B cell (primary cell): ENCODE measurements at regions not wholly inside any gene's neighbourhood (a gene's known extent, or its start where the extent isn't known, plus 50 kb on each side); places are given as distances from the start of the nearest gene placed in this dataset.

Source experiments
- ATAC-seq: fragments of 200-7000 bp; cut with Tn5 transposase; one replicate; pipeline ENCODE4 v1.10.0; 2021; ENCODE audit warnings: low read depth, mild to moderate bottlenecking, moderate number of reproducible peaks, moderate library complexity
- CTCF ChIA-PET: fragments of 350-600 bp; sonication (Branson Sonifier 250); formaldehyde crosslinking; loops from one replicate; lab custom pipeline; 2021; ENCODE audit warnings: antibody characterized with exemption, inconsistent platforms; lab: Charles Lee
- POLR2A ChIA-PET: fragments of 350-600 bp; sonication (Branson Sonifier 250); formaldehyde crosslinking; loops from one replicate; lab custom pipeline; 2021; ENCODE audit warnings: antibody characterized with exemption; lab: Charles Lee
- DNase-seq: peaks from one replicate; pipeline ENCODE4 v3.0.0; 2013
- H2AFZ ChIP-seq: 2 replicates; pipeline ENCODE4 v1.6.1; 2012; ENCODE audit warnings: mild to moderate bottlenecking, low read depth, low read length; ENCODE audit not compliant: insufficient read depth, poor library complexity, severe bottlenecking
- H3K27ac ChIP-seq, 2 donors: 1 replicate in 1 of 2; 2 replicates in 1 of 2; pipeline ENCODE4 v1.5.1; 2012 to 2013; ENCODE audit warnings: low read length in 2 of 2, mild to moderate bottlenecking in 2 of 2, moderate library complexity in 1 of 2
- H3K27me3 ChIP-seq, 4 experiments: fragments of 200-600 bp in 1 of 4; sonication (generic) in 1 of 4; replicated peaks in 1 of 4; 1 replicate in 2 of 4; 2 replicates in 2 of 4; pipeline versions ENCODE4 v1.6.1 to v1.7.0; 2013 to 2016; ENCODE audit warnings: low read length in 3 of 4, mild to moderate bottlenecking in 2 of 4, mixed read lengths in 1 of 4, moderate library complexity in 1 of 4; ENCODE audit not compliant: insufficient read depth in 4 of 4, control insufficient read depth in 3 of 4; ENCODE audit errors: control extremely low read depth in 1 of 4
- H3K36me3 ChIP-seq, 2 experiments: replicated peaks in 1 of 2; 1 replicate in 1 of 2; 2 replicates in 1 of 2; pipeline versions ENCODE4 v1.6.1 to v1.7.1; 2013; ENCODE audit warnings: low read length in 1 of 2; ENCODE audit not compliant: insufficient read depth in 2 of 2, control insufficient read depth in 1 of 2; ENCODE audit errors: control extremely low read depth in 1 of 2, extremely low read depth in 1 of 2
- H3K4me1 ChIP-seq, 2 donors: fragments of 200-600 bp in 1 of 2; sonication (generic) in 1 of 2; 1 replicate in 1 of 2; 2 replicates in 1 of 2; pipeline versions ENCODE4 v1.5.1 to v1.6.1; 2013 to 2017; ENCODE audit warnings: low read length in 2 of 2; ENCODE audit not compliant: control insufficient read depth in 2 of 2, insufficient read depth in 2 of 2
- H3K4me2 ChIP-seq: replicated peaks from 2 replicates; pipeline ENCODE3; 2012; ENCODE audit warnings: mild to moderate bottlenecking, low read depth, low read length; ENCODE audit not compliant: poor library complexity, severe bottlenecking
- H3K4me3 ChIP-seq, 5 experiments: fragments of 200-600 bp in 1 of 5; sonication (generic) in 1 of 5; 1 replicate in 3 of 5; 2 replicates in 2 of 5; pipeline versions ENCODE4 v1.5.1 to v1.7.0; 2011 to 2016; ENCODE audit warnings: low read length in 4 of 5, mild to moderate bottlenecking in 4 of 5, low read depth in 2 of 5, control low read depth in 1 of 5, moderate library complexity in 1 of 5; ENCODE audit not compliant: insufficient read depth in 1 of 5; ENCODE audit errors: control extremely low read depth in 1 of 5, extremely low read depth in 1 of 5
- H3K79me2 ChIP-seq: fragments of 200-600 bp; sonication (generic); one replicate; pipeline ENCODE4 v1.6.0; 2016; ENCODE audit warnings: low read length; ENCODE audit not compliant: control insufficient read depth, insufficient read depth
- H3K9ac ChIP-seq: fragments of 200-600 bp; sonication (generic); 2 replicates; pipeline ENCODE4 v1.6.1; 2017; ENCODE audit warnings: mild to moderate bottlenecking, low read length, moderate library complexity
- H3K9me3 ChIP-seq, 3 donors: one replicate each; pipeline versions ENCODE4 v1.6.1 to v1.7.1; 2013; ENCODE audit warnings: low read length in 2 of 3; ENCODE audit not compliant: control insufficient read depth in 2 of 3, insufficient read depth in 1 of 3; ENCODE audit errors: control extremely low read depth in 1 of 3
- H4K20me1 ChIP-seq: 2 replicates; pipeline ENCODE4 v1.6.0; 2012; ENCODE audit warnings: mild to moderate bottlenecking, low read length; ENCODE audit not compliant: insufficient read depth, control insufficient read depth, poor library complexity, severe bottlenecking
- H3K27ac Mint-ChIP-seq: one replicate; pipeline ENCODE4 v1.8.0; 2021; ENCODE audit warnings: mixed read lengths
- H3K27me3 Mint-ChIP-seq: one replicate; pipeline ENCODE4 v1.8.0; 2021; ENCODE audit warnings: mixed read lengths
- H3K4me1 Mint-ChIP-seq: one replicate; pipeline ENCODE4 v1.8.0; 2021; ENCODE audit warnings: mixed read lengths
- H3K4me3 Mint-ChIP-seq: one replicate; pipeline ENCODE4 v1.8.0; 2021; ENCODE audit warnings: mixed read lengths
- H3K9me3 Mint-ChIP-seq: one replicate; pipeline ENCODE4 v1.8.0; 2022; ENCODE audit warnings: mixed read lengths; ENCODE audit not compliant: insufficient read depth
- EZH2 ChIP-seq: IDR thresholded peaks from 2 replicates; pipeline ENCODE4 v1.6.1; 2012; ENCODE audit warnings: borderline replicate concordance, low read depth, mild to moderate bottlenecking, moderate library complexity, low read length; ENCODE audit not compliant: insufficient read depth, poor library complexity, severe bottlenecking
- WGBS: methylation state at CpG from one replicate; pipeline ENCODE4 v1.1.5; 2013; ENCODE audit warnings: missing lambda C conversion rate; ENCODE audit not compliant: insufficient coverage; 5-methylcytosine and 5-hydroxymethylcytosine counted together
- intact Hi-C: fragments of 100-400 bp; cut with micrococcal nuclease; formaldehyde crosslinking; loops from one replicate; pipeline ENCODE4 v1.10.0; 2022
- TF ChIP-seq, protein P1 (sequence below): fragments of 200-600 bp; IDR thresholded peaks from one replicate; pipeline ENCODE4 v1.8.0; 2022; ENCODE audit warnings: antibody characterized with exemption, mild to moderate bottlenecking

DNA sequence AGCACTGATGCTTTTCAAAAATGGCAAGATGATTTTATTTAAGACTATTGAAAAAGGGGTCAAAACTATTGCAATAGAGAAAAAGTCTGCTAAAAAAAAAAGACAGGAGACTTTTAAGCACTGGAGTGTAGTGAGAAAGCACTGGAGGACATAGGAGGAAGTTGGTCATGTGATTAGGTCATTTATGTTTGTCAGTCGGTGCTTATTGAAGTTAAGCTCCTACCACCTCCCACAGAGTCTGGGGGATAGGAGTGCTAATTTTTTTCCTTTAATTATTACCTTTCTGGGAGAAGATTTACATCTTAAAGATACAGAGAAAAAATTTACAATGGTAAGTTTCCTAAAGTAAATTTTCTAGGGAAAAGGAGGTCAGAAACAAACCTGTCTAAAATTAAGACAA lies 80.2 kb upstream of the TMEM229A start:
- no peaks in the 10 kb centered on the region for H3K4me1 Mint-ChIP-seq
- intact Hi-C loops = no loop called here
- no peaks in the 10 kb centered on the region for H3K4me1 ChIP-seq
- no CpG with 5 or more reads among the region's 1 CpG for WGBS
- no peak overlapping the region for H3K4me3 Mint-ChIP-seq
- no peaks in the 10 kb centered on the region for H3K27me3 Mint-ChIP-seq
- H4K20me1 ChIP-seq = no peaks in the 10 kb centered on the region
- no peak overlapping the region for H3K4me3 ChIP-seq
- no peak overlapping the region for H3K27ac ChIP-seq
- H3K27me3 ChIP-seq = no peaks in the 10 kb centered on the region
- H3K27ac Mint-ChIP-seq = no peak overlapping the region
- H3K36me3 ChIP-seq = no peaks in the 10 kb centered on the region
- no peaks in the 10 kb centered on the region for H3K79me2 ChIP-seq
- ATAC-seq = no peak
- POLR2A ChIA-PET = no interaction called here
- TF ChIP-seq, protein P1, sequence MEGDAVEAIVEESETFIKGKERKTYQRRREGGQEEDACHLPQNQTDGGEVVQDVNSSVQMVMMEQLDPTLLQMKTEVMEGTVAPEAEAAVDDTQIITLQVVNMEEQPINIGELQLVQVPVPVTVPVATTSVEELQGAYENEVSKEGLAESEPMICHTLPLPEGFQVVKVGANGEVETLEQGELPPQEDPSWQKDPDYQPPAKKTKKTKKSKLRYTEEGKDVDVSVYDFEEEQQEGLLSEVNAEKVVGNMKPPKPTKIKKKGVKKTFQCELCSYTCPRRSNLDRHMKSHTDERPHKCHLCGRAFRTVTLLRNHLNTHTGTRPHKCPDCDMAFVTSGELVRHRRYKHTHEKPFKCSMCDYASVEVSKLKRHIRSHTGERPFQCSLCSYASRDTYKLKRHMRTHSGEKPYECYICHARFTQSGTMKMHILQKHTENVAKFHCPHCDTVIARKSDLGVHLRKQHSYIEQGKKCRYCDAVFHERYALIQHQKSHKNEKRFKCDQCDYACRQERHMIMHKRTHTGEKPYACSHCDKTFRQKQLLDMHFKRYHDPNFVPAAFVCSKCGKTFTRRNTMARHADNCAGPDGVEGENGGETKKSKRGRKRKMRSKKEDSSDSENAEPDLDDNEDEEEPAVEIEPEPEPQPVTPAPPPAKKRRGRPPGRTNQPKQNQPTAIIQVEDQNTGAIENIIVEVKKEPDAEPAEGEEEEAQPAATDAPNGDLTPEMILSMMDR = no peak
- TF ChIP-seq EZH2 = no peak
- no peak overlapping the region for H2AFZ ChIP-seq
- peaks cover 0 to 1% (median 0%) of the 10 kb centered on the region in 3 donors for H3K9me3 ChIP-seq
- H3K9ac ChIP-seq = no peak overlapping the region
- H3K9me3 Mint-ChIP-seq = no peaks in the 10 kb centered on the region
- H3K4me2 ChIP-seq = no peak overlapping the region
- CTCF ChIA-PET = no interaction called here
- DNase-seq = no peak

DNA sequence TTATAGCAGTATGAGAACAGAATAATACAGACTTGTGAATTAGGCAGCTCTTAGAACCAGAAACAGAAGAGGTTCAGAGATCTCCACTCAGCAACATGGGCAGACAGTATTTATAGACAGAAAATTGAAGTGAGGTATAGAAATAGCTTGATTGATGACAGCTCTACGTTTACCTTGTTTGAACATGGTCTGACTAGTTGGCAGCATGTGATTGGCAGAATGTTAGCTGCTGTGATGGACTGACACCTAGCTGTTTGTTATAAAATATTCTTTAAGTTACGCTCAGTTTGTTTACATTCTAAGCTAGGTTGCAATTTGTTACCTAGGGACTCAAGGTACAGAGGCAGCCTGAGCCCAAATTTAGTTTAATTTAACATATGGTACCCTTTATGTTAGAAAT lies 73.7 kb upstream of the TMEM229A start:
- H3K9me3 Mint-ChIP-seq = no peaks in the 10 kb centered on the region
- intact Hi-C loops = no loop called here
- no peaks in the 10 kb centered on the region for H3K4me1 ChIP-seq
- H3K27ac Mint-ChIP-seq = no peak overlapping the region
- H3K27me3 ChIP-seq = no peaks in the 10 kb centered on the region
- CTCF ChIA-PET = no interaction called here
- H3K4me3 ChIP-seq = no peak overlapping the region
- H3K4me3 Mint-ChIP-seq = no peak overlapping the region
- no peak overlapping the region for H2AFZ ChIP-seq
- H3K9ac ChIP-seq = no peak overlapping the region
- no peak overlapping the region for H3K27ac ChIP-seq
- POLR2A ChIA-PET = no interaction called here
- no peak for ATAC-seq
- no peaks in the 10 kb centered on the region for H3K27me3 Mint-ChIP-seq
- no peaks in the 10 kb centered on the region for H3K36me3 ChIP-seq
- WGBS = 56% methylated on average over 1 of the region's 2 CpGs
- no peak for TF ChIP-seq EZH2
- TF ChIP-seq, protein P1 = no peak
- no peaks in the 10 kb centered on the region for H3K4me1 Mint-ChIP-seq
- H3K79me2 ChIP-seq = no peaks in the 10 kb centered on the region
- no peak overlapping the region for H3K4me2 ChIP-seq
- H4K20me1 ChIP-seq = no peaks in the 10 kb centered on the region
- no peaks in the 10 kb centered on the region for H3K9me3 ChIP-seq
- DNase-seq = no peak
